ENCODE measurements at regions not wholly inside any gene's neighbourhood (a gene's known extent, or its start where the extent isn't known, plus 50 kb on each side); places are given as distances from the start of the nearest gene placed in this dataset.

DNA sequence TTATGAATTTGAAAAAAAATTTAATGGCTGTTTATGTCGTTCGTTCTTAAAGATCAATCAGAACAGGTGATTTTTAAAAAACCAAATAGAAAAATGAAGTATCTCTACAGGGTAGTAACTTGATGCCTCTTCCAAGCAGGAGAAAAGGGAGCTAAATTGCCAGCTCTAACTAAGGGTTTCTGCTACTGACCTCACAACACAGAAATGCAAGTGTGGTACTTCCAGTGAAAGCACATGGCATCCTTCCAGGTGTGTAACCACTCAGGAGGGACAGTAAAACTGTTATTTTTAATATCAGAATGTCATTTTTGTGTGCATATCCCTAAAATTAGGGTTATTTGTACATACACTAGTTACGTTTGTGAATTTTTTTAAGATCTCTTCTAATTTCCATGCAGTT lies 116.8 kb upstream of the ZCCHC13 start:
- no peak for TF ChIP-seq POLR2A (IDR thresholded peaks at IDR 0.05)
- TF ChIP-seq, protein P1, sequence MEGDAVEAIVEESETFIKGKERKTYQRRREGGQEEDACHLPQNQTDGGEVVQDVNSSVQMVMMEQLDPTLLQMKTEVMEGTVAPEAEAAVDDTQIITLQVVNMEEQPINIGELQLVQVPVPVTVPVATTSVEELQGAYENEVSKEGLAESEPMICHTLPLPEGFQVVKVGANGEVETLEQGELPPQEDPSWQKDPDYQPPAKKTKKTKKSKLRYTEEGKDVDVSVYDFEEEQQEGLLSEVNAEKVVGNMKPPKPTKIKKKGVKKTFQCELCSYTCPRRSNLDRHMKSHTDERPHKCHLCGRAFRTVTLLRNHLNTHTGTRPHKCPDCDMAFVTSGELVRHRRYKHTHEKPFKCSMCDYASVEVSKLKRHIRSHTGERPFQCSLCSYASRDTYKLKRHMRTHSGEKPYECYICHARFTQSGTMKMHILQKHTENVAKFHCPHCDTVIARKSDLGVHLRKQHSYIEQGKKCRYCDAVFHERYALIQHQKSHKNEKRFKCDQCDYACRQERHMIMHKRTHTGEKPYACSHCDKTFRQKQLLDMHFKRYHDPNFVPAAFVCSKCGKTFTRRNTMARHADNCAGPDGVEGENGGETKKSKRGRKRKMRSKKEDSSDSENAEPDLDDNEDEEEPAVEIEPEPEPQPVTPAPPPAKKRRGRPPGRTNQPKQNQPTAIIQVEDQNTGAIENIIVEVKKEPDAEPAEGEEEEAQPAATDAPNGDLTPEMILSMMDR (IDR thresholded peaks at IDR 0.05) = no peak
